SK-N-SH (cell line): ENCODE measurements at regions not wholly inside any gene's neighbourhood (a gene's known extent, or its start where the extent isn't known, plus 50 kb on each side); places are given as distances from the start of the nearest gene placed in this dataset.
"Not testable (repeated sequence)": the region's sequence is repeated elsewhere in the genome, so short reads cannot be mapped to it uniquely, and the experiment has no call there.

Experiments
- CHD2 ChIP-seq: fragments of 150-350 bp; IDR thresholded peaks from 2 replicates; pipeline ENCODE4 v1.6.1; 2018; ENCODE audit warnings: low read length; ENCODE audit not compliant: partially characterized antibody
- CTCF ChIP-seq: fragments of 200-600 bp; sonication (generic); IDR thresholded peaks from 2 replicates; pipeline ENCODE4 v1.6.1; 2017; ENCODE audit warnings: antibody characterized with exemption, mild to moderate bottlenecking, moderate library complexity
- GABPA ChIP-seq: IDR thresholded peaks from 2 replicates; pipeline ENCODE4 v1.4.0; 2012; ENCODE audit warnings: low read depth, mild to moderate bottlenecking
- MAX ChIP-seq: IDR thresholded peaks from 2 replicates; pipeline ENCODE4 v1.4.0; 2012; ENCODE audit warnings: low read depth
- PBX3 ChIP-seq: IDR thresholded peaks from 2 replicates; pipeline ENCODE4; 2012
- REST ChIP-seq: IDR thresholded peaks from 2 replicates; pipeline ENCODE4 v1.6.1; 2012; ENCODE audit warnings: mild to moderate bottlenecking, low read depth, low read length, moderate library complexity
- TEAD4 ChIP-seq: IDR thresholded peaks from 2 replicates; pipeline ENCODE4 v1.4.0; 2012; ENCODE audit warnings: mild to moderate bottlenecking, borderline replicate concordance; ENCODE audit not compliant: insufficient read depth
- YY1 ChIP-seq: IDR thresholded peaks from 2 replicates; pipeline ENCODE4 v1.4.0; 2012; ENCODE audit warnings: low read depth, mild to moderate bottlenecking

GRCh38 chr13:44055681-44056080, 176.0 kb downstream of the LACC1 start:
- TF ChIP-seq YY1, CTCF, REST, CHD2, MAX, PBX3, GABPA, TEAD4: not testable (repeated sequence)
